Esophagus muscularis mucosa (tissue), 3 donors: ENCODE measurements at regions not wholly inside any gene's neighbourhood (a gene's known extent, or its start where the extent isn't known, plus 50 kb on each side); places are given as distances from the start of the nearest gene placed in this dataset.

Experiments used
- POLR2A ChIP-seq: fragments of 450-650 bp; IDR thresholded peaks from one replicate; pipeline ENCODE4 v1.6.1; 2017; ENCODE audit warnings: antibody characterized with exemption, moderate library complexity, mild to moderate bottlenecking, low read depth
- POLR2AphosphoS5 ChIP-seq, 2 donors: sonication (generic); formaldehyde crosslinking; IDR thresholded peaks; one replicate each; pipeline ENCODE4 v1.6.1; 2017; ENCODE audit warnings: antibody characterized with exemption in 2 of 2
- TF ChIP-seq, protein P1 (sequence below), 3 experiments: fragments of 200-600 bp in 2 of 3; fragments of 450-650 bp in 1 of 3; sonication (generic) in 2 of 3; IDR thresholded peaks; one replicate each; pipeline ENCODE4 v1.5.1; 2017 to 2019; ENCODE audit warnings: antibody characterized with exemption in 3 of 3, mild to moderate bottlenecking in 2 of 3, moderate library complexity in 1 of 3

GRCh38 chr13:46495066-46495465, 57.9 kb upstream of the LRCH1 start:
- TF ChIP-seq POLR2A (no peak), POLR2AphosphoS5 (IDR thresholded peaks at IDR 0.05) (no peak)
- TF ChIP-seq, protein P1, sequence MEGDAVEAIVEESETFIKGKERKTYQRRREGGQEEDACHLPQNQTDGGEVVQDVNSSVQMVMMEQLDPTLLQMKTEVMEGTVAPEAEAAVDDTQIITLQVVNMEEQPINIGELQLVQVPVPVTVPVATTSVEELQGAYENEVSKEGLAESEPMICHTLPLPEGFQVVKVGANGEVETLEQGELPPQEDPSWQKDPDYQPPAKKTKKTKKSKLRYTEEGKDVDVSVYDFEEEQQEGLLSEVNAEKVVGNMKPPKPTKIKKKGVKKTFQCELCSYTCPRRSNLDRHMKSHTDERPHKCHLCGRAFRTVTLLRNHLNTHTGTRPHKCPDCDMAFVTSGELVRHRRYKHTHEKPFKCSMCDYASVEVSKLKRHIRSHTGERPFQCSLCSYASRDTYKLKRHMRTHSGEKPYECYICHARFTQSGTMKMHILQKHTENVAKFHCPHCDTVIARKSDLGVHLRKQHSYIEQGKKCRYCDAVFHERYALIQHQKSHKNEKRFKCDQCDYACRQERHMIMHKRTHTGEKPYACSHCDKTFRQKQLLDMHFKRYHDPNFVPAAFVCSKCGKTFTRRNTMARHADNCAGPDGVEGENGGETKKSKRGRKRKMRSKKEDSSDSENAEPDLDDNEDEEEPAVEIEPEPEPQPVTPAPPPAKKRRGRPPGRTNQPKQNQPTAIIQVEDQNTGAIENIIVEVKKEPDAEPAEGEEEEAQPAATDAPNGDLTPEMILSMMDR (IDR thresholded peaks at IDR 0.05) = no peak
